ENCODE measurements at regions not wholly inside any gene's neighbourhood (a gene's known extent, or its start where the extent isn't known, plus 50 kb on each side); places are given as distances from the start of the nearest gene placed in this dataset.
"Not testable (repeated sequence)": the region's sequence is repeated elsewhere in the genome, so short reads cannot be mapped to it uniquely, and the experiment has no call there.

GRCh38 chr1:101497881-101498559, 261.2 kb downstream of the S1PR1 start:
- no peaks in the 10 kb centered on the region for H4K20me1 ChIP-seq (ENCODE audit: insufficient read depth, low read length)
- H3K36me3 ChIP-seq (ENCODE audit: insufficient read depth, low read length) = no peaks in the 10 kb centered on the region
- no peaks in the 10 kb centered on the region for H3K27me3 ChIP-seq (ENCODE audit: insufficient read depth, low read length)
- H2AFZ ChIP-seq (ENCODE audit: low read length) = no peak overlapping the region
- no peaks in the 10 kb centered on the region for H3K79me2 ChIP-seq (ENCODE audit: insufficient read depth, low read length)
- H3K4me2 ChIP-seq (ENCODE audit: insufficient read depth, low read length) = no peak overlapping the region
- no peak for DNase-seq (ENCODE audit: insufficient read length, low spot score, missing footprints)
- no peak overlapping the region for H3K27ac ChIP-seq (ENCODE audit: low read depth, low read length)
- no peaks in the 10 kb centered on the region for H3K9me3 ChIP-seq (ENCODE audit: low read depth, low read length)
- no peak overlapping the region for H3K4me3 ChIP-seq (ENCODE audit: insufficient read depth, low read length)
- TF ChIP-seq CTCF (IDR thresholded peaks at IDR 0.05; ENCODE audit: extremely low read depth, low read depth, low read length) = no peak
- H3K4me1 ChIP-seq (ENCODE audit: insufficient read depth, low read length) = no peaks in the 10 kb centered on the region

- not testable (repeated sequence) for H3K36me3 ChIP-seq (ENCODE audit: insufficient read depth, low read length); H3K4me1 ChIP-seq (ENCODE audit: insufficient read depth, low read length); H2AFZ ChIP-seq (ENCODE audit: low read length); H3K9me3 ChIP-seq (ENCODE audit: low read depth, low read length); H3K27me3 ChIP-seq (ENCODE audit: insufficient read depth, low read length); H3K4me2 ChIP-seq (ENCODE audit: insufficient read depth, low read length); H3K27ac ChIP-seq (ENCODE audit: low read depth, low read length); DNase-seq (ENCODE audit: insufficient read length, low spot score, missing footprints); H3K4me3 ChIP-seq (ENCODE audit: insufficient read depth, low read length); H3K79me2 ChIP-seq (ENCODE audit: insufficient read depth, low read length); H4K20me1 ChIP-seq (ENCODE audit: insufficient read depth, low read length)
These were observed 267.3 kb downstream of the S1PR1 start for GRCh38 chr1:101504106-101504505.

- not testable (repeated sequence) for H3K36me3 ChIP-seq (ENCODE audit: insufficient read depth, low read length); H2AFZ ChIP-seq (ENCODE audit: low read length); H3K27me3 ChIP-seq (ENCODE audit: insufficient read depth, low read length); H3K27ac ChIP-seq (ENCODE audit: low read depth, low read length); H3K4me1 ChIP-seq (ENCODE audit: insufficient read depth, low read length); H3K4me2 ChIP-seq (ENCODE audit: insufficient read depth, low read length); DNase-seq (ENCODE audit: insufficient read length, low spot score, missing footprints); H3K79me2 ChIP-seq (ENCODE audit: insufficient read depth, low read length); H3K9me3 ChIP-seq (ENCODE audit: low read depth, low read length); H3K4me3 ChIP-seq (ENCODE audit: insufficient read depth, low read length); H4K20me1 ChIP-seq (ENCODE audit: insufficient read depth, low read length)
These were observed 268.4 kb downstream of the S1PR1 start for GRCh38 chr1:101505240-101505639.

GRCh38 chr1:101506541-101507164, 269.8 kb downstream of the S1PR1 start:
- Histone ChIP-seq H3K27me3 (ENCODE audit: insufficient read depth, low read length) (no peaks in the 10 kb centered on the region), H3K9me3 (ENCODE audit: low read depth, low read length) (no peaks in the 10 kb centered on the region), H2AFZ (ENCODE audit: low read length) (no peak overlapping the region), H3K36me3 (ENCODE audit: insufficient read depth, low read length) (no peaks in the 10 kb centered on the region), H4K20me1 (ENCODE audit: insufficient read depth, low read length) (no peaks in the 10 kb centered on the region), H3K4me3 (ENCODE audit: insufficient read depth, low read length) (no peak overlapping the region), H3K4me2 (ENCODE audit: insufficient read depth, low read length) (no peak overlapping the region), H3K79me2 (ENCODE audit: insufficient read depth, low read length) (no peaks in the 10 kb centered on the region), H3K27ac (ENCODE audit: low read depth, low read length) (no peak overlapping the region), H3K4me1 (ENCODE audit: insufficient read depth, low read length) (peaks cover 10% of the 10 kb centered on the region)
- DNase-seq (ENCODE audit: insufficient read length, low spot score, missing footprints) = no peak
- TF ChIP-seq CTCF (IDR thresholded peaks at IDR 0.05; ENCODE audit: extremely low read depth, low read depth, low read length) = peak; percentile 77

- TF ChIP-seq CTCF (IDR thresholded peaks at IDR 0.05; ENCODE audit: extremely low read depth, low read depth, low read length) = no peak
- no peaks in the 10 kb centered on the region for H4K20me1 ChIP-seq (ENCODE audit: insufficient read depth, low read length)
- no peaks in the 10 kb centered on the region for H3K9me3 ChIP-seq (ENCODE audit: low read depth, low read length)
- no peak overlapping the region for H3K4me3 ChIP-seq (ENCODE audit: insufficient read depth, low read length)
- H2AFZ ChIP-seq (ENCODE audit: low read length) = no peak overlapping the region
- H3K4me1 ChIP-seq (ENCODE audit: insufficient read depth, low read length) = peaks cover 10% of the 10 kb centered on the region
- no peak overlapping the region for H3K27ac ChIP-seq (ENCODE audit: low read depth, low read length)
- H3K4me2 ChIP-seq (ENCODE audit: insufficient read depth, low read length) = no peak overlapping the region
- DNase-seq (ENCODE audit: insufficient read length, low spot score, missing footprints) = no peak
- H3K36me3 ChIP-seq (ENCODE audit: insufficient read depth, low read length) = no peaks in the 10 kb centered on the region
- no peaks in the 10 kb centered on the region for H3K27me3 ChIP-seq (ENCODE audit: insufficient read depth, low read length)
- H3K79me2 ChIP-seq (ENCODE audit: insufficient read depth, low read length) = no peaks in the 10 kb centered on the region
These were observed 270.7 kb downstream of the S1PR1 start for GRCh38 chr1:101507547-101507971.
